Prostate gland (tissue), 2 donors: ENCODE measurements at regions not wholly inside any gene's neighbourhood (a gene's known extent, or its start where the extent isn't known, plus 50 kb on each side); places are given as distances from the start of the nearest gene placed in this dataset.

Experiments used
- POLR2A ChIP-seq: fragments of 450-650 bp; IDR thresholded peaks from one replicate; pipeline ENCODE4 v1.6.1; 2016; ENCODE audit warnings: antibody characterized with exemption, mild to moderate bottlenecking
- TF ChIP-seq, protein P1 (sequence below), 4 experiments: fragments of 200-600 bp in 2 of 4; fragments of 450-650 bp in 2 of 4; sonication (generic) in 2 of 4; IDR thresholded peaks; 1 replicate in 3 of 4; 2 replicates in 1 of 4; pipeline ENCODE4 v1.5.1; 2016 to 2019; ENCODE audit warnings: antibody characterized with exemption in 4 of 4, mild to moderate bottlenecking in 2 of 4, moderate library complexity in 2 of 4

DNA sequence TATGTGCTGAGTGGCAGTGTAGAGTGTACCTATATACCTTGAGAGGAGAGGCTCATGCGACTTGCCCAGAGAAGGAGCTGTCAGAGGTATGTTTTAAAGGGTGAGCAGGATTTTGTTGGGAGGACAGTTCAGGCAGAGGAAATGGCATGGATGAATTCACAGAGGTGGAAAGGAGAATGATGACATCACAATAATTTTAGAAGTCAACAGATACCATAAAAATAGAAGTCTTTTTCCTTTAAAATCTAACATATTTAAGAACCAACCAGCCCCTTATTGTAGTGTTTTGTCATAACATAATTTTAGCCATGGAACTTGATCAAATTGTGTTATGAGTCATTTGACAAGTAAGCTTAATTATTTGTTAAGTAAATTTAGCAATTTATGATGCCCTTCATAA, 538.1 kb upstream of the GYPC start:
- TF ChIP-seq, protein P1, sequence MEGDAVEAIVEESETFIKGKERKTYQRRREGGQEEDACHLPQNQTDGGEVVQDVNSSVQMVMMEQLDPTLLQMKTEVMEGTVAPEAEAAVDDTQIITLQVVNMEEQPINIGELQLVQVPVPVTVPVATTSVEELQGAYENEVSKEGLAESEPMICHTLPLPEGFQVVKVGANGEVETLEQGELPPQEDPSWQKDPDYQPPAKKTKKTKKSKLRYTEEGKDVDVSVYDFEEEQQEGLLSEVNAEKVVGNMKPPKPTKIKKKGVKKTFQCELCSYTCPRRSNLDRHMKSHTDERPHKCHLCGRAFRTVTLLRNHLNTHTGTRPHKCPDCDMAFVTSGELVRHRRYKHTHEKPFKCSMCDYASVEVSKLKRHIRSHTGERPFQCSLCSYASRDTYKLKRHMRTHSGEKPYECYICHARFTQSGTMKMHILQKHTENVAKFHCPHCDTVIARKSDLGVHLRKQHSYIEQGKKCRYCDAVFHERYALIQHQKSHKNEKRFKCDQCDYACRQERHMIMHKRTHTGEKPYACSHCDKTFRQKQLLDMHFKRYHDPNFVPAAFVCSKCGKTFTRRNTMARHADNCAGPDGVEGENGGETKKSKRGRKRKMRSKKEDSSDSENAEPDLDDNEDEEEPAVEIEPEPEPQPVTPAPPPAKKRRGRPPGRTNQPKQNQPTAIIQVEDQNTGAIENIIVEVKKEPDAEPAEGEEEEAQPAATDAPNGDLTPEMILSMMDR (IDR thresholded peaks at IDR 0.05): no peak
- no peak for TF ChIP-seq POLR2A
